ENCODE measurements at regions not wholly inside any gene's neighbourhood (a gene's known extent, or its start where the extent isn't known, plus 50 kb on each side); places are given as distances from the start of the nearest gene placed in this dataset.

- TF ChIP-seq CTCF (IDR thresholded peaks at IDR 0.05; ENCODE audit: extremely low read depth in 1 of 2, insufficient read depth in 1 of 2, low read depth in 1 of 2, low read length in 2 of 2) = no peak
- no peak for TF ChIP-seq POLR2A (IDR thresholded peaks at IDR 0.05; ENCODE audit: low read depth, low read length)
Observed at GRCh38 chr1:195472291-195472690, 1135.9 kb downstream of the KCNT2 start.
